Breast epithelium (tissue), 3 donors: ENCODE measurements at regions not wholly inside any gene's neighbourhood (a gene's known extent, or its start where the extent isn't known, plus 50 kb on each side); places are given as distances from the start of the nearest gene placed in this dataset.

ENCODE experiments used
- POLR2A ChIP-seq: fragments of 450-650 bp; IDR thresholded peaks from one replicate; pipeline ENCODE4 v1.6.1; 2016; ENCODE audit warnings: antibody characterized with exemption, mild to moderate bottlenecking, moderate library complexity
- POLR2AphosphoS5 ChIP-seq, 3 donors: sonication (generic); formaldehyde crosslinking; IDR thresholded peaks; one replicate each; pipeline ENCODE4 v1.6.1; 2017; ENCODE audit warnings: antibody characterized with exemption in 3 of 3
- TF ChIP-seq, protein P1 (sequence below), 3 donors: fragments of 450-650 bp; IDR thresholded peaks; one replicate each; pipeline ENCODE4 v1.5.1; 2016 to 2017; ENCODE audit warnings: antibody characterized with exemption in 3 of 3, mild to moderate bottlenecking in 3 of 3, moderate library complexity in 3 of 3

DNA sequence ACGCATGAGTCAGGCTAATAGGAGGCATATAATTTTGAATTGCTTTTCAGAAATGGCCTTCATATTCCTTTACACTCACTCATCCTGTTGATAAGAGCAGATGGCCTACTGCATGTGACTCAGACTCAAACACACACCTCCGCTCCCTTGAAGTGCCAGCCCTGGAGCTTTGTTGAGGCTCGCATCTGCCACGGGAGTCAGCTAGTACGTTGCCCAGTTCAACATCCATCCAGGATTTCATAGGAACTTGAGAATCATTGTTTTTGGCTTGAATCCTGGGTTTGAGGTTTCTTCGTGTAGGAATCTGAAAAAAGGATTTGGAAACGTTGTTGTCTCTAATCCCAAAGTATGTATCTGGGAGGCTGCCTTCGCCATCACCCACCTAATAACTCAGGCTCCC lies 87.4 kb upstream of the JAG1 start:
- no peak for TF ChIP-seq POLR2AphosphoS5 (IDR thresholded peaks at IDR 0.05)
- TF ChIP-seq, protein P1, sequence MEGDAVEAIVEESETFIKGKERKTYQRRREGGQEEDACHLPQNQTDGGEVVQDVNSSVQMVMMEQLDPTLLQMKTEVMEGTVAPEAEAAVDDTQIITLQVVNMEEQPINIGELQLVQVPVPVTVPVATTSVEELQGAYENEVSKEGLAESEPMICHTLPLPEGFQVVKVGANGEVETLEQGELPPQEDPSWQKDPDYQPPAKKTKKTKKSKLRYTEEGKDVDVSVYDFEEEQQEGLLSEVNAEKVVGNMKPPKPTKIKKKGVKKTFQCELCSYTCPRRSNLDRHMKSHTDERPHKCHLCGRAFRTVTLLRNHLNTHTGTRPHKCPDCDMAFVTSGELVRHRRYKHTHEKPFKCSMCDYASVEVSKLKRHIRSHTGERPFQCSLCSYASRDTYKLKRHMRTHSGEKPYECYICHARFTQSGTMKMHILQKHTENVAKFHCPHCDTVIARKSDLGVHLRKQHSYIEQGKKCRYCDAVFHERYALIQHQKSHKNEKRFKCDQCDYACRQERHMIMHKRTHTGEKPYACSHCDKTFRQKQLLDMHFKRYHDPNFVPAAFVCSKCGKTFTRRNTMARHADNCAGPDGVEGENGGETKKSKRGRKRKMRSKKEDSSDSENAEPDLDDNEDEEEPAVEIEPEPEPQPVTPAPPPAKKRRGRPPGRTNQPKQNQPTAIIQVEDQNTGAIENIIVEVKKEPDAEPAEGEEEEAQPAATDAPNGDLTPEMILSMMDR (IDR thresholded peaks at IDR 0.05): no peak
- TF ChIP-seq POLR2A: no peak
